HAP-1 (cell line): ENCODE measurements at regions not wholly inside any gene's neighbourhood (a gene's known extent, or its start where the extent isn't known, plus 50 kb on each side); places are given as distances from the start of the nearest gene placed in this dataset.

Experiments used
- DNase-seq, 2 experiments: peaks; one replicate each; pipeline ENCODE4 v3.0.0-alpha.2; 2016 to 2020; ENCODE audit warnings: low spot score in 2 of 2
- H3K27me3 ChIP-seq: fragments of 250-450 bp; sonication (Bioruptor Pico); 2 replicates; pipeline ENCODE4 v1.5.1; 2020; ENCODE audit warnings: low read depth, mild to moderate bottlenecking, moderate library complexity
- H3K36me3 ChIP-seq: fragments of 250-450 bp; sonication (Bioruptor Pico); replicated peaks from 2 replicates; pipeline ENCODE4 v1.5.1; 2020; ENCODE audit warnings: mild to moderate bottlenecking
- H3K4me1 ChIP-seq: fragments of 250-450 bp; sonication (Bioruptor Pico); 2 replicates; pipeline ENCODE4 v1.5.1; 2020; ENCODE audit warnings: mild to moderate bottlenecking
- H3K4me3 ChIP-seq: fragments of 250-450 bp; sonication (Bioruptor Pico); 2 replicates; pipeline ENCODE4 v1.5.1; 2020; ENCODE audit warnings: mild to moderate bottlenecking, moderate library complexity
- H3K9me3 ChIP-seq: fragments of 250-450 bp; sonication (Bioruptor Pico); 2 replicates; pipeline ENCODE4 v1.5.1; 2020; ENCODE audit warnings: mild to moderate bottlenecking, moderate library complexity
- in situ Hi-C: fragments of 300-500 bp; cut with MboI; formaldehyde crosslinking; loops from 3 replicates; pipeline ENCODE4 v1.14.3; 2020; ENCODE audit warnings: low sequenced_read_pairs, inconsistent platforms, mixed read lengths

- in situ Hi-C loops, result no loop called here
- H3K27me3 ChIP-seq, result no peaks in the 10 kb centered on the region; the same call in 1 of the 2 replicates
- H3K4me3 ChIP-seq, result no peak overlapping the region
- H3K4me1 ChIP-seq, result no peaks in the 10 kb centered on the region
- no peak for DNase-seq
- no peaks in the 10 kb centered on the region; the same call in 1 of the 2 replicates for H3K9me3 ChIP-seq
- H3K36me3 ChIP-seq, result no peaks in the 10 kb centered on the region
Observed at GRCh38 chr1:90783181-90783580, 66.1 kb upstream of the BARHL2 start.

GRCh38 chr1:90782046-90782445 is 64.9 kb upstream of the BARHL2 start:
- H3K9me3 ChIP-seq, result no peaks in the 10 kb centered on the region; the same call in 1 of the 2 replicates
- no peaks in the 10 kb centered on the region for H3K27me3 ChIP-seq
- DNase-seq, result no peak
- in situ Hi-C loops, result no loop called here
- H3K4me1 ChIP-seq, result no peaks in the 10 kb centered on the region
- no peak overlapping the region for H3K4me3 ChIP-seq
- H3K36me3 ChIP-seq, result no peaks in the 10 kb centered on the region

DNA sequence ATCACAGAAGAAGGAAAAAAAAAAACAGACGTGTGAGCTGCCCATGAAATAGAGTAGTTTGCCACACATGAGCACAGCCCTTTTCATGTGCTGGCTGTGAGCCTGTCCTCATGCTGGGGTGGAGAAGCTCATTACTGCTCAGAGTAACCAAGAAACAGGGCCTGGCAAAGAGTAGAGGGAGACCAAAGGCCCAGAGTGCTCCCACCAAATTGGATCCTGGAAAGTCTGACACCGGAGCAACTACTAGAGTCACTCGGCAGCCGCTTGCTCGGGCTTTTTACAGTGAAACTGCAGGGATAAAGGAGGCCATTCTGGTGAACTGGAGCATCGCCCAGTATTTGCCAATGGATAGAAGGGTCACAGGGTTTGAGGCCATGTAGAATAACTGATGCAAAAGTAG is 64.4 kb upstream of the BARHL2 start:
- no peak for DNase-seq
- H3K36me3 ChIP-seq, result no peaks in the 10 kb centered on the region
- in situ Hi-C loops, result no loop called here
- H3K4me1 ChIP-seq, result no peaks in the 10 kb centered on the region
- H3K9me3 ChIP-seq, result no peaks in the 10 kb centered on the region; the same call in 1 of the 2 replicates
- no peaks in the 10 kb centered on the region for H3K27me3 ChIP-seq
- H3K4me3 ChIP-seq, result no peak overlapping the region

DNA sequence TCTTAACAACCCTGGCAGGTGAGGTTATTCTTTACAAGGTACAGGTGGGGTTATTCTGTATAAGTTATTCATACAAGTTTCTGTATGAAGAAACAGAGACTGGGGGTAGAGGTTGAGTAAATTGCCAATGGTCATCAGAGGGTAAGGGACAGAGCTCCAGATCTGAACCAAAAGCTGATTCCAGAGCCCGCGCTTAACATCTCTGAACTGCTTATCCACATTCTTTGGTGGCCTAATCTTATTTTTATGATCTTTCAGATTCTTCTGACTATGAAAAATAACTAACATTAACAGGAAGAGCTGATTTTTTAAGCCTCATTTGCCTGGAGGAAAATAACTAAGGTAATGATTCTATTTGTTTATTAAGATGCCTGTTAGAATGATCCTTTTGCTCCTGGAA is 63.9 kb upstream of the BARHL2 start:
- no peak for DNase-seq
- H3K9me3 ChIP-seq, result no peaks in the 10 kb centered on the region; the same call in 1 of the 2 replicates
- no peaks in the 10 kb centered on the region for H3K4me1 ChIP-seq
- no peaks in the 10 kb centered on the region for H3K27me3 ChIP-seq
- no peaks in the 10 kb centered on the region for H3K36me3 ChIP-seq
- no peak overlapping the region for H3K4me3 ChIP-seq
- in situ Hi-C loops, result no loop called here

DNA sequence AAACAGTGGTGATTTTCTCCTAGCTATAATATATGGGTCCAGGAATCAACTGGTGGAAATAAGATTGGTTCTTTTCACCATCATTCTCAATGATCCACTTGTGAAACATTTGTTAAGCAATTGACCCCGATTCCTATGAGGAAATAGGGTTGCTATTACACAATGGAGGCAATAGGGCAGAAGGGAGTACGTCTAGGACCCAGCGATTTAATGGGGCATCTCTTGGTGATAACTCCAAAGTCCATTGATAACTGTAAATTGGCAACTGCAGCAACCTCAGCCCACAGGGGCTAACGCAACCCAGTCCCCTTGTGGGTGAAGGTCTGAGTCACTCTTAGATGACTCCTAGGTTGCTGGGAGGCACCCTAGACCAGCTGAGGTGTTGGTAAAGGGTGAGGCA is 62.5 kb upstream of the BARHL2 start:
- Histone ChIP-seq H3K9me3 (no peaks in the 10 kb centered on the region; the same call in 1 of the 2 replicates), H3K4me1 (no peaks in the 10 kb centered on the region), H3K4me3 (no peak overlapping the region), H3K36me3 (no peaks in the 10 kb centered on the region), H3K27me3 (no peaks in the 10 kb centered on the region)
- in situ Hi-C loops, result no loop called here
- no peak for DNase-seq

DNA sequence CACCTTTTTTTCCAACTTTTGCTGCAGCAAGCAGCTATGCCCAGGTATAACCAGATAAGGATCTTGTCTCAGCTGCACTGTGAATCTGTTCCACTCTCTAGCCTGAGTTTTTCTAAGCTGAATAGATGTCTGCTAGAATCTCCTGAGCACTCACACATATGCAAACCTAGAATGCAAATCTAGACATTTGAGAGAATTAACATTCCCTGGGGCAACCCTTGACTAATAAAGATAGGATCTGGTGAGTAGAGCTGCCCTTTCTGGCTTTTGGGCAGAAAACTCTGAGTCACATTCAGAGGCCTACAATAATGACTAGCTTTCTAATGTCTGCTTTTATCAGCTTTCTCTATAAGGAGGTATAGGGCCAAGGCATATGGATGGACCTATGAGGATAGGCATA is 61.4 kb upstream of the BARHL2 start:
- H3K27me3 ChIP-seq, result no peaks in the 10 kb centered on the region
- H3K9me3 ChIP-seq, result no peaks in the 10 kb centered on the region; the same call in 1 of the 2 replicates
- no peak overlapping the region for H3K4me3 ChIP-seq
- no peaks in the 10 kb centered on the region for H3K36me3 ChIP-seq
- no peaks in the 10 kb centered on the region for H3K4me1 ChIP-seq
- peak in 1 of 2 experiments; percentile 2 for DNase-seq
- in situ Hi-C loops, result no loop called here

DNA sequence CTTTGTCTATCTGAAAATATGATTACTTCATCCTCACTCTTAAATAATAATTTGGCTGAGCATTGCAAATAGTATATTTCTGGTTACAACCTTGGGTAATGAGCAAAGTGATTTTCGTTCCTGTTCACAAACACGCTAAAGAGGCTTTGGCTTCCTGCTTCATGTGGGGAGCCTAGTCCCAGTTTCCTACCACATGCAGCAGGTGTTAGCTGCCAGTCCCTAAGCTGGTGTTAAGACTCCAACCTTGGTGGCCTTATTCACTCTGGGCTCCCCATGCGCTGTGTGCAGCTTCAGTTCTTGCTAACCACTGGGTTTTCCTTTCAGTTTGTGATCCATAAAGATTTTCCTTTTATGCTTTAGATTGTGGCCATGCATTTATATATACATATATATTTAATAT is 56.7 kb upstream of the BARHL2 start:
- Histone ChIP-seq H3K9me3 (no peaks in the 10 kb centered on the region), H3K4me1 (no peaks in the 10 kb centered on the region)
- in situ Hi-C loops, result no loop called here

DNA sequence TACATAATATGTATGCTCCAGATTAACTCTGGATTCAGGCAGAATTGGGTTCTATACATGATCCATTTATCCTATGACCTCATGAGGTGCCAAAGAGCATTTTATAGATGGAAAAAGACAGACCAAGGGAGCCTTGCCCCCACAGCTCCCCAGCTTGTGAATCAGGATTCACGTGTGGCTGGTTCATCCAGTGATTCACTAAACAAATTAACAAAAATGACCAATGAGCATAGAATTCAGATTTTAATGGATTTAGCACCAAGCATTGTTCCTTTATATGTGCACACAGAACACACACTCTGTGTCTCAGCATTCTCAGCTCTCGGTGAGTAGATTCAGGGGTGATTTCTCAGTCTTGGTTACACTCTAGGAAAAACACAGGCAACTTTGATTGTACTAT is 51.7 kb upstream of the BARHL2 start:
- no peak for DNase-seq
- in situ Hi-C loops, result no loop called here
- H3K36me3 ChIP-seq, result no peaks in the 10 kb centered on the region

More for the DNA sequence above, 56.7 kb upstream of the BARHL2 start:
- DNase-seq, result no peak
- Histone ChIP-seq H3K4me3 (no peak overlapping the region), H3K27me3 (no peaks in the 10 kb centered on the region), H3K36me3 (no peaks in the 10 kb centered on the region)

DNA sequence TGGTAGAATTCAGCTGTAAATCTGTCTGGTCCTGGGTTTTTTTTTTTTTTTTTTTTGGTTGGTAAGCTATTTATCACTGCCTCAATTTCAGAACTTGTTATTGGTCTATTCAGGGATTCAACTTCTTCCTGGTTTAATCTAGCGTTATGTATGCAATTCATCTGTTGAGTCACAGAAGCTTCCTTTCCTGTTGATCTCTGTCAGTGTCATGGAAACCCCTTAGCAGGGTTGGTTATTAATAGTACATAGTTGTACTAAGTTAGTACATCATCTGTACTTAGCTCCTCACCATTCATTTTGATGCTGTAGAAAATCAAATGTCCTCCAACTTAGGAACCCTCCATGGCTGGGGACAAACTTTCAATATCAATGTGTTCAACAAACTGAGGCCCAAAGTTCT is 51.0 kb upstream of the BARHL2 start:
- H3K27me3 ChIP-seq, result no peaks in the 10 kb centered on the region
- H3K36me3 ChIP-seq, result no peaks in the 10 kb centered on the region
- H3K4me1 ChIP-seq, result no peaks in the 10 kb centered on the region
- no peak overlapping the region for H3K4me3 ChIP-seq
- in situ Hi-C loops, result no loop called here
- DNase-seq, result no peak
- no peaks in the 10 kb centered on the region for H3K9me3 ChIP-seq

More for the DNA sequence above, 51.7 kb upstream of the BARHL2 start:
- H3K4me3 ChIP-seq, result no peak overlapping the region
- no peaks in the 10 kb centered on the region for H3K27me3 ChIP-seq
- no peaks in the 10 kb centered on the region for H3K9me3 ChIP-seq
- no peaks in the 10 kb centered on the region for H3K4me1 ChIP-seq
